Inflammatory macrophage treated with lipopolysaccharide for 4 hours (primary cell): ENCODE measurements at regions not wholly inside any gene's neighbourhood (a gene's known extent, or its start where the extent isn't known, plus 50 kb on each side); places are given as distances from the start of the nearest gene placed in this dataset.
A peak's percentile ranks its signal among the peaks of the same experiment; 100 is the strongest.

Source experiments
- DNase-seq: peaks from one replicate; pipeline ENCODE4 v3.0.0-alpha.2; 2020

GRCh38 chr12:84596266-84596665 is 316.3 kb downstream of the SLC6A15 start:
- no peak for DNase-seq

- no peak for DNase-seq
Measured at GRCh38 chr12:84594157-84594556, 318.4 kb downstream of the SLC6A15 start.

- no peak for DNase-seq
Measured at GRCh38 chr12:84585776-84586395, 326.7 kb downstream of the SLC6A15 start.

- no peak for DNase-seq
Measured at GRCh38 chr12:84572196-84572595, 340.4 kb downstream of the SLC6A15 start.

GRCh38 chr12:84562331-84562730 is 350.3 kb downstream of the SLC6A15 start:
- no peak for DNase-seq

GRCh38 chr12:84561351-84561750 is 351.2 kb downstream of the SLC6A15 start:
- no peak for DNase-seq

GRCh38 chr12:84554199-84554723 is 358.3 kb downstream of the SLC6A15 start:
- DNase-seq = no peak

GRCh38 chr12:84553331-84554117 is 359.1 kb downstream of the SLC6A15 start:
- DNase-seq = no peak

- DNase-seq = no peak
Measured at GRCh38 chr12:84551373-84551772, 361.2 kb downstream of the SLC6A15 start.

- DNase-seq = no peak
Measured at GRCh38 chr12:84550518-84550917, 362.1 kb downstream of the SLC6A15 start.

GRCh38 chr12:84542289-84542688 is 370.3 kb downstream of the SLC6A15 start:
- no peak for DNase-seq

GRCh38 chr12:84537666-84538065 is 374.9 kb downstream of the SLC6A15 start:
- no peak for DNase-seq

- no peak for DNase-seq
Measured at GRCh38 chr12:84512751-84513150, 399.8 kb downstream of the SLC6A15 start.

GRCh38 chr12:84508851-84509260 is 403.7 kb downstream of the SLC6A15 start:
- peak; percentile 5 for DNase-seq

- DNase-seq = peak; percentile 60
Measured at GRCh38 chr12:84507956-84508850, 404.4 kb downstream of the SLC6A15 start.

GRCh38 chr12:84506282-84506681 is 406.3 kb downstream of the SLC6A15 start:
- no peak for DNase-seq

- peak; percentile 22 for DNase-seq
Measured at GRCh38 chr12:84502907-84503787, 409.5 kb downstream of the SLC6A15 start.

GRCh38 chr12:84502180-84502860 is 410.3 kb downstream of the SLC6A15 start:
- DNase-seq = no peak

- DNase-seq = no peak
Measured at GRCh38 chr12:84497819-84498218, 414.8 kb downstream of the SLC6A15 start.

GRCh38 chr12:84495711-84496110 is 416.9 kb downstream of the SLC6A15 start:
- DNase-seq = no peak

GRCh38 chr12:84492351-84492883 is 420.2 kb downstream of the SLC6A15 start:
- no peak for DNase-seq
